Progenitor cell of endocrine pancreas (in vitro differentiated cells): ENCODE measurements at regions not wholly inside any gene's neighbourhood (a gene's known extent, or its start where the extent isn't known, plus 50 kb on each side); places are given as distances from the start of the nearest gene placed in this dataset.
A peak's percentile ranks its signal among the peaks of the same experiment; 100 is the strongest.

Experiments used
- DNase-seq: peaks from one replicate; pipeline ENCODE4 v3.0.0; 2021; ENCODE audit warnings: low spot score; ENCODE audit not compliant: unreplicated experiment
- H3K27ac Mint-ChIP-seq: 2 replicates; pipeline ENCODE4 v1.8.0; 2021; ENCODE audit warnings: mild to moderate bottlenecking, moderate library complexity, mixed read lengths
- H3K27me3 Mint-ChIP-seq: 2 replicates; pipeline ENCODE4 v1.8.0; 2021; ENCODE audit warnings: mixed read lengths
- H3K36me3 Mint-ChIP-seq: 2 replicates; pipeline ENCODE4 v1.8.0; 2022; ENCODE audit warnings: mixed read lengths; ENCODE audit not compliant: insufficient read depth
- H3K4me1 Mint-ChIP-seq: 2 replicates; pipeline ENCODE4 v1.8.0; 2021; ENCODE audit warnings: low read depth, mixed read lengths
- H3K4me3 Mint-ChIP-seq: 2 replicates; pipeline ENCODE4 v1.8.0; 2021; ENCODE audit warnings: low read depth, mild to moderate bottlenecking, moderate library complexity, mixed read lengths
- H3K9me3 Mint-ChIP-seq: 2 replicates; pipeline ENCODE4 v1.8.0; 2021; ENCODE audit warnings: low read depth, mixed read lengths
- CTCF ChIP-seq: fragments of 200-600 bp; sonication (generic); IDR thresholded peaks from one replicate; pipeline ENCODE4 v1.5.0; 2021; ENCODE audit warnings: antibody characterized with exemption, mild to moderate bottlenecking; ENCODE audit not compliant: unreplicated experiment

GRCh38 chr2:137729305-137729704, 235.0 kb upstream of the HNMT start:
- no peak for DNase-seq

GRCh38 chr2:137737559-137737958, 226.7 kb upstream of the HNMT start:
- DNase-seq, result no peak
- no peak for TF ChIP-seq CTCF
- no peak overlapping the region for H3K4me3 Mint-ChIP-seq
- no peak overlapping the region for H3K27ac Mint-ChIP-seq
- H3K27me3 Mint-ChIP-seq, result no peaks in the 10 kb centered on the region
- peaks cover 5% of the 10 kb centered on the region for H3K9me3 Mint-ChIP-seq
- H3K36me3 Mint-ChIP-seq, result no peaks in the 10 kb centered on the region
- peaks cover 5% of the 10 kb centered on the region for H3K4me1 Mint-ChIP-seq

More at GRCh38 chr2:137729305-137729704, 235.0 kb upstream of the HNMT start:
- peaks cover 16% of the 10 kb centered on the region for H3K9me3 Mint-ChIP-seq
- peak overlapping the region; percentile 29 for H3K27ac Mint-ChIP-seq
- H3K4me1 Mint-ChIP-seq, result peaks cover 32% of the 10 kb centered on the region
- H3K4me3 Mint-ChIP-seq, result no peak overlapping the region
- no peaks in the 10 kb centered on the region for H3K27me3 Mint-ChIP-seq
- no peak for TF ChIP-seq CTCF
- H3K36me3 Mint-ChIP-seq, result peaks cover 4% of the 10 kb centered on the region

- Mint-ChIP-seq H3K9me3 (no peaks in the 10 kb centered on the region), H3K4me1 (peaks cover 9% of the 10 kb centered on the region), H3K27ac (no peak overlapping the region), H3K4me3 (no peak overlapping the region), H3K36me3 (no peaks in the 10 kb centered on the region), H3K27me3 (no peaks in the 10 kb centered on the region)
- DNase-seq, result no peak
- TF ChIP-seq CTCF, result no peak
These were observed 222.4 kb upstream of the HNMT start for GRCh38 chr2:137741784-137742362.

GRCh38 chr2:137747509-137747908, 216.8 kb upstream of the HNMT start:
- no peak for TF ChIP-seq CTCF
- Mint-ChIP-seq H3K4me3 (no peak overlapping the region), H3K9me3 (no peaks in the 10 kb centered on the region), H3K27ac (peak overlapping the region; percentile 29), H3K36me3 (no peaks in the 10 kb centered on the region), H3K27me3 (no peaks in the 10 kb centered on the region), H3K4me1 (peaks cover 20% of the 10 kb centered on the region)
- no peak for DNase-seq

- H3K36me3 Mint-ChIP-seq, result no peaks in the 10 kb centered on the region
- H3K27me3 Mint-ChIP-seq, result no peaks in the 10 kb centered on the region
- no peak for TF ChIP-seq CTCF
- no peak for DNase-seq
- no peak overlapping the region for H3K4me3 Mint-ChIP-seq
- peaks cover 2% of the 10 kb centered on the region for H3K9me3 Mint-ChIP-seq
- H3K27ac Mint-ChIP-seq, result no peak overlapping the region
- H3K4me1 Mint-ChIP-seq, result peaks cover 16% of the 10 kb centered on the region
These were observed 215.7 kb upstream of the HNMT start for GRCh38 chr2:137748533-137748932.
